AG10803 (cell line): ENCODE measurements at regions not wholly inside any gene's neighbourhood (a gene's known extent, or its start where the extent isn't known, plus 50 kb on each side); places are given as distances from the start of the nearest gene placed in this dataset.

Experiments used
- DNase-seq: peaks from one replicate; pipeline ENCODE4 v3.0.0; 2010; ENCODE audit warnings: low read depth
- H3K4me3 ChIP-seq: 2 replicates; pipeline ENCODE4 v1.5.1; 2011; ENCODE audit warnings: mild to moderate bottlenecking, low read length, control low read depth
- TF ChIP-seq, protein P1 (sequence below): conservative IDR thresholded peaks from 2 replicates; pipeline ENCODE4 v1.5.1; 2011; ENCODE audit warnings: mild to moderate bottlenecking, low read length, control low read depth, inconsistent platforms

- no peak overlapping the region for H3K4me3 ChIP-seq
- DNase-seq, result no peak
- TF ChIP-seq, protein P1, sequence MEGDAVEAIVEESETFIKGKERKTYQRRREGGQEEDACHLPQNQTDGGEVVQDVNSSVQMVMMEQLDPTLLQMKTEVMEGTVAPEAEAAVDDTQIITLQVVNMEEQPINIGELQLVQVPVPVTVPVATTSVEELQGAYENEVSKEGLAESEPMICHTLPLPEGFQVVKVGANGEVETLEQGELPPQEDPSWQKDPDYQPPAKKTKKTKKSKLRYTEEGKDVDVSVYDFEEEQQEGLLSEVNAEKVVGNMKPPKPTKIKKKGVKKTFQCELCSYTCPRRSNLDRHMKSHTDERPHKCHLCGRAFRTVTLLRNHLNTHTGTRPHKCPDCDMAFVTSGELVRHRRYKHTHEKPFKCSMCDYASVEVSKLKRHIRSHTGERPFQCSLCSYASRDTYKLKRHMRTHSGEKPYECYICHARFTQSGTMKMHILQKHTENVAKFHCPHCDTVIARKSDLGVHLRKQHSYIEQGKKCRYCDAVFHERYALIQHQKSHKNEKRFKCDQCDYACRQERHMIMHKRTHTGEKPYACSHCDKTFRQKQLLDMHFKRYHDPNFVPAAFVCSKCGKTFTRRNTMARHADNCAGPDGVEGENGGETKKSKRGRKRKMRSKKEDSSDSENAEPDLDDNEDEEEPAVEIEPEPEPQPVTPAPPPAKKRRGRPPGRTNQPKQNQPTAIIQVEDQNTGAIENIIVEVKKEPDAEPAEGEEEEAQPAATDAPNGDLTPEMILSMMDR, result no peak
Measured at GRCh38 chr3:35968043-35968622, 328.8 kb downstream of the ARPP21 start.

GRCh38 chr3:35969406-35969805 lies 330.1 kb downstream of the ARPP21 start:
- H3K4me3 ChIP-seq, result no peak overlapping the region
- peak; percentile 4 for DNase-seq

GRCh38 chr3:35970793-35971192 lies 331.5 kb downstream of the ARPP21 start:
- no peak for DNase-seq
- TF ChIP-seq, protein P1, result no peak
- no peak overlapping the region for H3K4me3 ChIP-seq

More at GRCh38 chr3:35969406-35969805, 330.1 kb downstream of the ARPP21 start:
- TF ChIP-seq, protein P1, result no peak

DNA sequence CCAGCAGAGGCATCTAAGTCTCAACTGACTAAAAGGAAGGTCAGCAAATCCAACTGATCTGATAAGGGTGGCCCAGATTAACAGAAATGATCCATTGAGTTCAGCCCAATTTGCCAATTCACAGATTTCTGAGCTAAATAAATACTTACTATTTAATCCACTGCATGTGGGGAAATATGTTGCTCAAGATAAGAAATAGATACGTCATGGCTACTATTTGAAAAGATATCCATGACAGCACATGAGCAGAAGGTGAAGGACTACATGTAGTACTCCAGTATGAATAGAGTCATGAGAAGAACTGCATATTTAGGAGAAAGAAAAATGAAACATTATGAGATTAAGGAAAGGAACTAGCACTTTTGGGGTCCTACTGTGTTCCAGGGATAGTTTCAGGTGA lies 332.4 kb downstream of the ARPP21 start:
- no peak overlapping the region for H3K4me3 ChIP-seq

DNA sequence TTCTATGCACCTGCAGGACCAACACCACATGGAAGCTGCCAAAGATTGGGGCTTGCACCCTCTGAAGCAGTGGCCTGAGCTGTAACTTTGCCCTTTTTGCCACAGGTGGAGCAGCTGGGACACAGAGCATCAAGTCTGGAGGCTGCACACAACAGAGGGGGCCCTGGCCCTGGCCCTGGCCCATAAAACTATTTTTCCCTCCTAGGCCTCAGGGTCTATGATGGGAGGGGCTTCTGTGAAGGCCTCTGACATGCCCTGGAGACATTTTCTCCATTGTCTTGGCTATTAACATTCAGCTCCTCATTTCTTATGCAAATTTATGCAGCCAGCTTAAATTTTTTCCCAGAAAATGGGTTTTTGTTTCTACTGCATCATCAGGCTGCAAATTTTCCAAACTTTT lies 335.5 kb downstream of the ARPP21 start:
- TF ChIP-seq, protein P1, result no peak
- DNase-seq, result no peak
- H3K4me3 ChIP-seq, result no peak overlapping the region

More for the DNA sequence above, 332.4 kb downstream of the ARPP21 start:
- DNase-seq, result no peak
- TF ChIP-seq, protein P1, result no peak

GRCh38 chr3:35986161-35986560 lies 346.8 kb downstream of the ARPP21 start:
- DNase-seq, result no peak
- H3K4me3 ChIP-seq, result no peak overlapping the region
- TF ChIP-seq, protein P1, result no peak

- H3K4me3 ChIP-seq, result no peak overlapping the region
- TF ChIP-seq, protein P1, result no peak
- no peak for DNase-seq
Measured at GRCh38 chr3:35987386-35987785, 348.1 kb downstream of the ARPP21 start.
